Left ventricle myocardium inferior (tissue), 1 donor: ENCODE measurements at regions not wholly inside any gene's neighbourhood (a gene's known extent, or its start where the extent isn't known, plus 50 kb on each side); places are given as distances from the start of the nearest gene placed in this dataset.
"Not testable (repeated sequence)": the region's sequence is repeated elsewhere in the genome, so short reads cannot be mapped to it uniquely, and the experiment has no call there.

ENCODE experiments used
- DNase-seq: peaks from one replicate; pipeline ENCODE4 v3.0.0-alpha.2; 2020
- H3K27ac ChIP-seq: fragments of 200-600 bp; replicated peaks from 2 replicates; pipeline ENCODE4 v1.8.0; 2021
- H3K27me3 ChIP-seq: fragments of 200-600 bp; 2 replicates; pipeline ENCODE4 v1.8.0; 2021; ENCODE audit warnings: low read depth
- H3K36me3 ChIP-seq: fragments of 200-600 bp; 2 replicates; pipeline ENCODE4 v1.8.0; 2021
- H3K4me1 ChIP-seq: fragments of 200-600 bp; 2 replicates; pipeline ENCODE4 v1.8.0; 2021
- H3K4me3 ChIP-seq: fragments of 200-600 bp; 2 replicates; pipeline ENCODE4 v1.8.0; 2021; ENCODE audit warnings: mild to moderate bottlenecking, moderate library complexity
- H3K9me3 ChIP-seq: fragments of 200-600 bp; replicated peaks from 2 replicates; pipeline ENCODE4 v1.8.0; 2021
- intact Hi-C: fragments of 100-400 bp; cut with micrococcal nuclease; formaldehyde crosslinking; loops from one replicate; pipeline ENCODE4 v1.11.0; 2022
- TF ChIP-seq, protein P1 (sequence below): fragments of 200-600 bp; IDR thresholded peaks from 2 replicates; pipeline ENCODE4 v1.8.0; 2021; ENCODE audit warnings: antibody characterized with exemption, mild to moderate bottlenecking, borderline replicate concordance
- donor health status: DM: no; HTN: yes; CAD: no; lungs with severe emphysema.

DNA sequence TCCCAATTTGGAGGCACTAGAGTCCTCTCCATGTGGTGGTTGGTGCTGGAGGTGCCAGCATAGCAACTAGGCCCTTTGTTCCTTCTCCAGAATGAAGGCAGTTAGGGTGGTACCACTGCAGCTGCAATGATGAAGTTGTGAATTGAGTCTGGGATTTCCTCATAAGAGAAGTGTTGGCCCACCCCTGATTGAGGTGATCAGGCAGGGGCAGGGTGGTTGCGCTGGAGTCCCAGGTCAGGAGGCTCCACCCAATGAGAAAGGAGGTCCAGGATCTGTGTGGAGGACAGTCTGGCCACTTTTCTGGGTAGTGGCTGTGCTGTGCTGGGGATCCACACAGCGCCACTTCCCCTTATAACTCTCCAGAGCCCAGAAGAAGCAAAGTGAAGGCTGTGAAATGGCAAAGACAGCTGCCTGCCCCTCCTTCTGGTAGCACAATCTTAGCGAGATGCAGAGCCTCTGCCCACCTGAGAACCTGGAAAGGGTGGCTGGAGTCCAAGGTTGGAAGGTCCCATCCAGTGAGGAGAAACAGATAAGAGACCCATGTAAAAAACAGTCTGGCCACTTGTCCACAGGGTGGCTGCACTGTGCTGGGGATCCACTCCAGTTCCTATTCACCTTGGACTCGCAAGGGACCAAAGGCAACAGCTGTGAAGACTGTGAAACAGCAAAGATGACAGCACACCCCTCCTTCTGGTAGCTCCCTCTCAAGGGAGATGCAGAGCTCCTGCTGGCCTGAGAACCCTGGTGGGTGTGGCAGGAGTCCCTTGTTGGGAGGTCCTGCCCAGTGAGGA lies 124.6 kb downstream of the RRAGB start:
- DNase-seq: no peak
- intact Hi-C loops: no loop called here

GRCh38 chrX:55866779-55867178 lies 149.2 kb downstream of the RRAGB start:
- DNase-seq, H3K4me3 ChIP-seq, intact Hi-C loops, H3K4me1 ChIP-seq, H3K27me3 ChIP-seq, H3K9me3 ChIP-seq, H3K36me3 ChIP-seq, H3K27ac ChIP-seq: not testable (repeated sequence)

More for the DNA sequence above, 124.6 kb downstream of the RRAGB start:
- H3K9me3 ChIP-seq: no peaks in the 10 kb centered on the region
- H3K4me1 ChIP-seq: no peaks in the 10 kb centered on the region
- no peaks in the 10 kb centered on the region for H3K27me3 ChIP-seq
- no peak overlapping the region for H3K27ac ChIP-seq
- H3K36me3 ChIP-seq: no peaks in the 10 kb centered on the region
- no peak overlapping the region for H3K4me3 ChIP-seq
- TF ChIP-seq, protein P1, sequence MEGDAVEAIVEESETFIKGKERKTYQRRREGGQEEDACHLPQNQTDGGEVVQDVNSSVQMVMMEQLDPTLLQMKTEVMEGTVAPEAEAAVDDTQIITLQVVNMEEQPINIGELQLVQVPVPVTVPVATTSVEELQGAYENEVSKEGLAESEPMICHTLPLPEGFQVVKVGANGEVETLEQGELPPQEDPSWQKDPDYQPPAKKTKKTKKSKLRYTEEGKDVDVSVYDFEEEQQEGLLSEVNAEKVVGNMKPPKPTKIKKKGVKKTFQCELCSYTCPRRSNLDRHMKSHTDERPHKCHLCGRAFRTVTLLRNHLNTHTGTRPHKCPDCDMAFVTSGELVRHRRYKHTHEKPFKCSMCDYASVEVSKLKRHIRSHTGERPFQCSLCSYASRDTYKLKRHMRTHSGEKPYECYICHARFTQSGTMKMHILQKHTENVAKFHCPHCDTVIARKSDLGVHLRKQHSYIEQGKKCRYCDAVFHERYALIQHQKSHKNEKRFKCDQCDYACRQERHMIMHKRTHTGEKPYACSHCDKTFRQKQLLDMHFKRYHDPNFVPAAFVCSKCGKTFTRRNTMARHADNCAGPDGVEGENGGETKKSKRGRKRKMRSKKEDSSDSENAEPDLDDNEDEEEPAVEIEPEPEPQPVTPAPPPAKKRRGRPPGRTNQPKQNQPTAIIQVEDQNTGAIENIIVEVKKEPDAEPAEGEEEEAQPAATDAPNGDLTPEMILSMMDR: no peak

DNA sequence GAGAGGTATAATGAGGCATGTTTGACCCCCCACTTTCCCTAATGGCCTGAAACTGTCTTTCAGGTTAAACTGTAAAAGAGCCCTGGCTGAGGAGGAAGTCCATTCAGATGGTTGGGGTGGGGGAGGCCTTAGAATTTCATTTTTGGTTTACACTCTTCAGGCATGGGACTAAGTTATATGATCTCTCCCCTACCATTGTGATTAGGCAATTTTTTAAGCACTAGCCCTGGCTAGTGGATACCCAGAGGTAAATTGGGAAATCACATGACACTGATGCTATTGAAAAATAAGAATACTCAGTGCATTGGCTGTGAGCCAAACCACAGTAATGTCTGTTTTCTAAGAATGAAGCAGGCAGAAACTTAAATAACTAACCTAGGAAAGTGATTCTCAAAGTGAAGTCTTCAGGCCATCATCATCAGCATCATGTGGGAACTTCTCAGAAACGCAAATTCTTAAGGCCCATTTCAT lies 149.7 kb downstream of the RRAGB start:
- no peaks in the 10 kb centered on the region for H3K27me3 ChIP-seq
- no peak for DNase-seq
- intact Hi-C loops: no loop called here
- H3K9me3 ChIP-seq: no peaks in the 10 kb centered on the region
- H3K36me3 ChIP-seq: no peaks in the 10 kb centered on the region
- TF ChIP-seq, protein P1: no peak
- no peak overlapping the region for H3K4me3 ChIP-seq
- no peak overlapping the region for H3K27ac ChIP-seq
- H3K4me1 ChIP-seq: no peaks in the 10 kb centered on the region

DNA sequence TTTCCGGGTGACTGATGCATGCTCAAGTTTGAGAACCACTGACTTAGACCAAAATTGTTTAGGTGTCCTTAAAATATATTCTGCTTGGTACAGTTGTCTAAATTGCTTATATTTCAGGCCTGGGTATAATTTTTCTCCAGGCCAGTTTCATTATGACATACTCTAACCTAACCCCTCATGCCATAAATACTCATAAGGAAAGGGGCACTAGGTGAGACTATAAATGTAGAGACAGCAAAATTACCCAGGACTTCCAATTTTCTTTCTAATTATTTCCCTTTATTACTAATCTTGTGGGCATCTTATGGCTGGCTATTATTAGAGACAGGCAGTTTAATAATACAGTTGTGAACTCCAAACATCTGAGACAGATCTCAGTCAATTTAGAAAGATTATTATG lies 150.2 kb downstream of the RRAGB start:
- H3K36me3 ChIP-seq: no peaks in the 10 kb centered on the region
- TF ChIP-seq, protein P1: no peak

GRCh38 chrX:55874807-55875206 lies 157.3 kb downstream of the RRAGB start:
- peaks cover 8% of the 10 kb centered on the region for H3K9me3 ChIP-seq
- TF ChIP-seq, protein P1: no peak
- intact Hi-C loops: no loop called here
- H3K4me3 ChIP-seq: no peak overlapping the region
- no peaks in the 10 kb centered on the region for H3K36me3 ChIP-seq
- no peak overlapping the region for H3K27ac ChIP-seq
- H3K27me3 ChIP-seq: no peaks in the 10 kb centered on the region
- no peaks in the 10 kb centered on the region for H3K4me1 ChIP-seq
- DNase-seq: no peak

More for the DNA sequence above, 150.2 kb downstream of the RRAGB start:
- intact Hi-C loops: no loop called here
- DNase-seq: no peak
- Histone ChIP-seq H3K27me3 (no peaks in the 10 kb centered on the region), H3K27ac (no peak overlapping the region), H3K4me1 (no peaks in the 10 kb centered on the region), H3K4me3 (no peak overlapping the region), H3K9me3 (no peaks in the 10 kb centered on the region)

- intact Hi-C loops, H3K27ac ChIP-seq, DNase-seq: not testable (repeated sequence)
Observed at GRCh38 chrX:55883541-55883940, 166.0 kb downstream of the RRAGB start.

More at GRCh38 chrX:55883541-55883940, 166.0 kb downstream of the RRAGB start:
- not testable (repeated sequence) for H3K36me3 ChIP-seq, H3K4me1 ChIP-seq, H3K9me3 ChIP-seq, H3K27me3 ChIP-seq, H3K4me3 ChIP-seq
